Neural cell (in vitro differentiated cells): ENCODE measurements at regions not wholly inside any gene's neighbourhood (a gene's known extent, or its start where the extent isn't known, plus 50 kb on each side); places are given as distances from the start of the nearest gene placed in this dataset.

Experiments used
- H2AFZ ChIP-seq: fragments of 200-600, 300-800 bp; sonication (generic), shearing (Covaris generic); 2 replicates; pipeline ENCODE4 v1.6.0; 2014; ENCODE audit warnings: low read depth, mild to moderate bottlenecking, antibody characterized with exemption, low read length, moderate library complexity
- H3F3A ChIP-seq: fragments of 200-600 bp; shearing (Covaris generic); 2 replicates; pipeline ENCODE4 v1.6.1; 2016; ENCODE audit warnings: mild to moderate bottlenecking, moderate library complexity, mixed read lengths, antibody characterized with exemption, low read length; ENCODE audit not compliant: insufficient read depth, poor library complexity, severe bottlenecking
- H3K27ac ChIP-seq: fragments of 200-600, 300-800 bp; sonication (generic), shearing (Covaris generic); 2 replicates; pipeline ENCODE4 v1.5.1; 2014; ENCODE audit warnings: mild to moderate bottlenecking, low read length, moderate library complexity
- H3K27me3 ChIP-seq: fragments of 300-800, 200-600 bp; sonication (generic), shearing (Covaris generic); 2 replicates; pipeline ENCODE4 v1.6.0; 2014; ENCODE audit warnings: mild to moderate bottlenecking, low read depth, low read length, moderate library complexity; ENCODE audit not compliant: insufficient read depth
- H3K36me3 ChIP-seq: fragments of 300-800, 200-600 bp; sonication (generic), shearing (Covaris generic); 2 replicates; pipeline ENCODE4 v1.5.1; 2014; ENCODE audit warnings: mild to moderate bottlenecking, antibody characterized with exemption, low read length, moderate library complexity; ENCODE audit not compliant: insufficient read depth
- H3K4me2 ChIP-seq: fragments of 300-800, 200-600 bp; sonication (generic), shearing (Covaris generic); 2 replicates; pipeline ENCODE4 v1.6.0; 2014; ENCODE audit warnings: mild to moderate bottlenecking, low read length
- H3K4me3 ChIP-seq: fragments of 300-800, 200-600 bp; sonication (generic), shearing (Covaris generic); 2 replicates; pipeline ENCODE4 v1.5.1; 2014; ENCODE audit warnings: mild to moderate bottlenecking, low read length, moderate library complexity
- H3K79me2 ChIP-seq: fragments of 200-600 bp; shearing (Covaris generic); replicated peaks from 2 replicates; pipeline ENCODE4 v1.6.0; 2014; ENCODE audit warnings: mild to moderate bottlenecking, low read length, moderate library complexity; ENCODE audit not compliant: insufficient read depth
- H3K9ac ChIP-seq: fragments of 300-800, 200-600 bp; sonication (generic), shearing (Covaris generic); 2 replicates; pipeline ENCODE4 v1.6.1; 2016; ENCODE audit warnings: mild to moderate bottlenecking, low read length, mixed read lengths
- H3K9me2 ChIP-seq: fragments of 200-600 bp; shearing (Covaris generic); 2 replicates; pipeline ENCODE4 v1.6.1; 2016; ENCODE audit warnings: mild to moderate bottlenecking, low read length, mixed read lengths; ENCODE audit not compliant: insufficient read depth
- H3K9me3 ChIP-seq: fragments of 200-600, 300-800 bp; sonication (generic), shearing (Covaris generic); 2 replicates; pipeline ENCODE4 v1.6.1; 2016; ENCODE audit warnings: mild to moderate bottlenecking, mixed run types, low read length, moderate library complexity, mixed read lengths
- H4K20me1 ChIP-seq: fragments of 200-600 bp; shearing (Covaris generic); 2 replicates; pipeline ENCODE4 v1.6.1; 2016; ENCODE audit warnings: mild to moderate bottlenecking, mixed run types; ENCODE audit not compliant: insufficient read depth
- CTCF ChIP-seq: fragments of 450-650 bp; IDR thresholded peaks from 2 replicates; pipeline ENCODE4 v1.5.1; 2014; ENCODE audit warnings: antibody characterized with exemption, mild to moderate bottlenecking, moderate library complexity; ENCODE audit not compliant: poor library complexity, severe bottlenecking
- EP300 ChIP-seq: fragments of 450-650 bp; conservative IDR thresholded peaks from 2 replicates; pipeline ENCODE4 v1.6.1; 2014; ENCODE audit warnings: antibody characterized with exemption, mild to moderate bottlenecking, moderate library complexity; ENCODE audit not compliant: poor library complexity, severe bottlenecking
- EZH2 ChIP-seq: fragments of 200-600, 300-800 bp; shearing (Covaris generic), sonication (generic); IDR thresholded peaks from 2 replicates; pipeline ENCODE4 v1.6.1; 2014; ENCODE audit warnings: antibody characterized with exemption, low read length, borderline replicate concordance, mild to moderate bottlenecking; ENCODE audit not compliant: insufficient read depth, poor library complexity, severe bottlenecking
- MXI1 ChIP-seq: fragments of 450-650 bp; conservative IDR thresholded peaks from 2 replicates; pipeline ENCODE4 v1.6.1; 2014; ENCODE audit warnings: antibody characterized with exemption, mild to moderate bottlenecking; ENCODE audit not compliant: poor library complexity, severe bottlenecking
- POLR2AphosphoS5 ChIP-seq: IDR thresholded peaks from 2 replicates; pipeline ENCODE4 v1.6.1; 2012
- RAD21 ChIP-seq: fragments of 450-650 bp; conservative IDR thresholded peaks from 2 replicates; pipeline ENCODE4 v1.6.1; 2014; ENCODE audit warnings: antibody characterized with exemption, mild to moderate bottlenecking, moderate library complexity
- REST ChIP-seq: IDR thresholded peaks from 2 replicates; pipeline ENCODE4 v1.6.1; 2012; ENCODE audit warnings: borderline replicate concordance
- SMC3 ChIP-seq: fragments of 450-650 bp; conservative IDR thresholded peaks from 2 replicates; pipeline ENCODE4 v1.6.1; 2014; ENCODE audit warnings: antibody characterized with exemption, mild to moderate bottlenecking, moderate library complexity; ENCODE audit not compliant: poor library complexity
- TAF1 ChIP-seq: IDR thresholded peaks from 2 replicates; pipeline ENCODE4 v1.6.1; 2012; ENCODE audit warnings: low read depth

- no peak overlapping the region for H3K27ac ChIP-seq
- H3K4me2 ChIP-seq = no peak overlapping the region
- no peak for TF ChIP-seq SMC3
- no peak for TF ChIP-seq TAF1
- no peak for TF ChIP-seq REST
- TF ChIP-seq MXI1 = no peak
- TF ChIP-seq RAD21 = no peak
- no peak for TF ChIP-seq CTCF
- TF ChIP-seq EP300 = no peak
- no peak for TF ChIP-seq EZH2
- TF ChIP-seq POLR2AphosphoS5 = no peak
- H3K27me3 ChIP-seq = no peaks in the 10 kb centered on the region
- no peak overlapping the region for H3K9ac ChIP-seq
- no peaks in the 10 kb centered on the region for H3K36me3 ChIP-seq
- H3F3A ChIP-seq = no peaks in the 10 kb centered on the region
- no peaks in the 10 kb centered on the region for H3K79me2 ChIP-seq
- no peaks in the 10 kb centered on the region for H3K9me2 ChIP-seq
- no peak overlapping the region for H3K4me3 ChIP-seq
- H4K20me1 ChIP-seq = no peaks in the 10 kb centered on the region
- no peaks in the 10 kb centered on the region for H3K9me3 ChIP-seq
- H2AFZ ChIP-seq = no peak overlapping the region
Observed at GRCh38 chr10:91046869-91047268, 126.0 kb upstream of the ANKRD1 start.

GRCh38 chr10:91048380-91048779 lies 127.5 kb upstream of the ANKRD1 start:
- no peak overlapping the region for H3K27ac ChIP-seq
- no peaks in the 10 kb centered on the region for H3K9me3 ChIP-seq
- no peak overlapping the region for H3K4me3 ChIP-seq
- no peaks in the 10 kb centered on the region for H3K79me2 ChIP-seq
- H3K9me2 ChIP-seq = no peaks in the 10 kb centered on the region
- H2AFZ ChIP-seq = no peak overlapping the region
- TF ChIP-seq CTCF (no peak), SMC3 (no peak), RAD21 (no peak), EP300 (no peak), TAF1 (no peak)
- no peaks in the 10 kb centered on the region for H3K36me3 ChIP-seq
- no peak overlapping the region for H3K9ac ChIP-seq
- H3F3A ChIP-seq = no peaks in the 10 kb centered on the region
- no peak overlapping the region for H3K4me2 ChIP-seq
- no peaks in the 10 kb centered on the region for H4K20me1 ChIP-seq
- H3K27me3 ChIP-seq = no peaks in the 10 kb centered on the region
